Activated naive CD4-positive, alpha-beta T cell treated with anti-CD3 and anti-CD28 coated beads, Interleukin-2, amount 50 U/mL, for 24 hours (primary cell): ENCODE measurements at regions not wholly inside any gene's neighbourhood (a gene's known extent, or its start where the extent isn't known, plus 50 kb on each side); places are given as distances from the start of the nearest gene placed in this dataset.

Experiments
- H3K27ac Mint-ChIP-seq: one replicate; pipeline ENCODE4 v1.8.0; 2021; ENCODE audit warnings: mild to moderate bottlenecking, mixed read lengths
- H3K27me3 Mint-ChIP-seq: one replicate; pipeline ENCODE4 v1.8.0; 2021; ENCODE audit warnings: mixed read lengths
- H3K36me3 Mint-ChIP-seq: one replicate; pipeline ENCODE4 v1.8.0; 2021; ENCODE audit warnings: mixed read lengths
- H3K4me1 Mint-ChIP-seq: one replicate; pipeline ENCODE4 v1.8.0; 2021; ENCODE audit warnings: mixed read lengths
- H3K4me3 Mint-ChIP-seq: one replicate; pipeline ENCODE4 v1.8.0; 2021; ENCODE audit warnings: mild to moderate bottlenecking, mixed read lengths
- H3K9me3 Mint-ChIP-seq: one replicate; pipeline ENCODE4 v1.8.0; 2021; ENCODE audit warnings: mixed read lengths

DNA sequence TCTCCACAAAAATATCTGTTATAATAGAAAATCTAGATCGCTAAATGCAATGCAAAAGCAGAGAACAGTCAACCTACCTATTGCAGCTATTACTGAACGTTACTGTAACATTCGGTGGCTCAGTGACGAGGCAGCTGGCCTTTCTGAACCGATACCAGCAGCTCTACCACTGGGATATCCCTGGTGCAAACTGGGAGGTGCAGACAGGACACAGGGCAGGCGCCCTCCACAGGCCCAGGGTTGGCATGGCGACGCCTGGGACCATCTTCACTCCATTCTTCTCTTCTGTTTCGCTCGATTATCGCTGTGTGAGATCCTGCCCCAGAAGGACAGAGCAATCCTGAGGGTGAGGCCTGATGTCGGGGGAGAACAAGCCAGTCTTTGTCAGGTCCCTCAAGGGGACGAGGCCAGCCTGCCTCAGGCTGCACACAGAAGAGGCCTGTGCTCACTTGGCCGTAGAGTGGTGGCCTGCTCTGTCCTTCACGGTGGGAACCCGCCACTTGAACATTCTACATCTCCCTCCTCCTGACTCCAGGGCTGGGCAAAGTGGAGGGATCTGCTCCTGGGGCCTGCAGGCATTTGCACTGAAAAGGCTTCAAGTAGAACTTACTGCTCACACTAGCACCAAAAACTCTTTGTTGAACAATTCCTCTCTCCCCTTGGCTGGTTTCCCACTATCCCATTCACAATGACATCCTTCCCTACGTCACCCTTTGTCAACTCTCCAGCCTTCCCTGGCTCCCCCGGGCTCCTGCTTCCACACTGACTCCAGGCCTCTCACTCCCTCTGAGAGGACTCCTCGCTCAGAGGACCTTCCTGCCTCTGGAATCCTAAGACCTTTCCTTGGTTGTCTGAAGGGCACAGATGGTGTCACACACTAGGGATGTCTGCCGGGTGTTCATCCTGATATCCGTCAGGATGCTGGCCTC is 49.7 kb downstream of the CYRIA start:
- no peaks in the 10 kb centered on the region for H3K36me3 Mint-ChIP-seq
- H3K4me3 Mint-ChIP-seq = no peak overlapping the region
- no peaks in the 10 kb centered on the region for H3K27me3 Mint-ChIP-seq
- no peak overlapping the region for H3K27ac Mint-ChIP-seq
- no peaks in the 10 kb centered on the region for H3K4me1 Mint-ChIP-seq
- H3K9me3 Mint-ChIP-seq = no peaks in the 10 kb centered on the region

DNA sequence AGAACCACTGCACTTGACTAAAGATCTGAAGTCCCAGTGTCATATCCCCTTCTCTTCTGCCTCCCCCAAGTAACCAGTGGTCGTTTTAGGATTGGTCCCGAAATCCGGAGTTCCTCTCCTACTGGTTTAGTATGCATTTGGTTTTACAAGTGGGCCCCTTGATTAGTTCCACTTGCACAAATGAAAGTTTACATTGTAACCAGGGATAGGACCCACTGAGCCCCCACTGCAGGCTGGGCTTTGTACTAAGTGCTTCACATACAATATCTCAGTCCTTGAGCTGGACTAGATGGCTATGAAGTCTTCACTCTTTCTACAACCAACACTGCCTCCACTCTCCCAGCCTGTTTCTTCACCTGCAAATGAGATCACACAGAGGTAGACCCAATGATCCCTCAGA is 50.4 kb downstream of the CYRIA start:
- H3K9me3 Mint-ChIP-seq = no peaks in the 10 kb centered on the region
- H3K4me3 Mint-ChIP-seq = no peak overlapping the region
- H3K27ac Mint-ChIP-seq = no peak overlapping the region
- H3K27me3 Mint-ChIP-seq = no peaks in the 10 kb centered on the region
- H3K36me3 Mint-ChIP-seq = no peaks in the 10 kb centered on the region
- H3K4me1 Mint-ChIP-seq = no peaks in the 10 kb centered on the region

DNA sequence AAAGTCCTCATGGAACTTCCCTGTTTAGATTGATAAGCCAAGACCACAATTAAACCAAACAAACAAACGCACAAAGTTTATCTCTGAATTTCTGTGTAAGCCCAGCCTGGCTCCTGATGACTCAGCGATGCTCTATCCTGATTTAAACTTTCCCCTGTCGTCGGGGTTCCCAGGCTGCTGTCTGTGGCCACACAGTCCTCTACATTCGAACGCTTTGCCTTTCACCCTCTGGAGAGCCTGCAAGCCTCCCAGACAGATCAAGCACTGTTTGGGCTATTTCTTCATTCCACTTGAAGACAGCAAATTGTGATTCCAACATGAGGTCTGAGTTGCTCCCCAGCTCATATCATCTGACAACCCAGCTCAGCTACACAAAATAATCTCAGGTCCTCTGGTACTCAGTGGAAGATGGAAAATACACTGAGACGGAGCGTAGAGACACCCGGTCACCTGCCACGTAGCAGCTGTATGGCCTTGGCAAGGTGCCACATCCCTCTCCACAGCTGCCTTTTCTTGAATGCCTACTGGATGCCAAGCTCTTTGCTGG is 51.2 kb downstream of the CYRIA start:
- Mint-ChIP-seq H3K27me3 (no peaks in the 10 kb centered on the region), H3K9me3 (no peaks in the 10 kb centered on the region), H3K36me3 (no peaks in the 10 kb centered on the region), H3K4me1 (peaks cover 3% of the 10 kb centered on the region), H3K27ac (no peak overlapping the region), H3K4me3 (no peak overlapping the region)

DNA sequence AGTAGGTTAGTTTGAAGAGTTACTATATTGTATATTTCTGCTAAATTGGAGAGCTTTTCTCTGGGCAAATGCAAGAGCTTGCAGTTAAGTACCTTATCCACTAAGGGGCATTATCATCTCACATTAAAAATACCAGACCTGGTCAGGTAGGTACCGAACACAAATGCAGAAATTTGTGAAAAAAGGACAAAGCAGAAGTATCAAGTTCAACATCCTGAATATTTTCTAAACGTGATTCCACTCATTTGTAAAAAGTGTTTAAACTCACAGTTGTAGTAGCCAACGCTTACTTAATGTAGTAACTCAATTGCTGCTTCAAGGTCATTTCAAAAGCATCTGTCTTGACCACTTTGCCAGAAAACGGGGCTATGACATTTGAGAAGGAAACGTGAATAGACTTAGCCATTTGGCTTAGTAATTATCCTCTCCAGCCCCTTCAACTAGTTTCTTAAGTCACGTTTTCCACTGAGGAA is 52.1 kb downstream of the CYRIA start:
- Mint-ChIP-seq H3K36me3 (no peaks in the 10 kb centered on the region), H3K4me3 (no peak overlapping the region), H3K9me3 (no peaks in the 10 kb centered on the region), H3K4me1 (peaks cover 4% of the 10 kb centered on the region), H3K27ac (no peak overlapping the region), H3K27me3 (no peaks in the 10 kb centered on the region)

DNA sequence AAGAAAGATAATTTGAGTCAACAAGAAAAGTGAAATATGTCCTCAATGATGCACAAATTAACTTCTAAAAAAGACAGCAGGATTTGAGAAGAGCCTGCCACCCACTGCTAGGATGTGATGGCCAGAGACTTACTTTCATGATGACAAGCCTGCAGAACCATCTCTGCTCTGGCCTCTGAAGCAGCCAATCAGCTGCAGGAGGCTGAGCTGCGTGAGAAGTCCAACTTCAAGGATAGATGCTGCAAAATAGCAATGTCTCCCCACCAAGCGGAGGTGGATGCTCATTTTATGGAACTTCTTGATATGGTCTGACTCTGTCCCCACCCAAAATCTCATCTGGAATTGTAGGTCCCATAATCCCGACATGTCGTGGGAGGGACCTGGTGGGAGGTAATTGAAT is 53.1 kb downstream of the CYRIA start:
- Mint-ChIP-seq H3K4me3 (no peak overlapping the region), H3K4me1 (peaks cover 4% of the 10 kb centered on the region), H3K27me3 (no peaks in the 10 kb centered on the region), H3K27ac (no peak overlapping the region), H3K9me3 (no peaks in the 10 kb centered on the region), H3K36me3 (no peaks in the 10 kb centered on the region)

DNA sequence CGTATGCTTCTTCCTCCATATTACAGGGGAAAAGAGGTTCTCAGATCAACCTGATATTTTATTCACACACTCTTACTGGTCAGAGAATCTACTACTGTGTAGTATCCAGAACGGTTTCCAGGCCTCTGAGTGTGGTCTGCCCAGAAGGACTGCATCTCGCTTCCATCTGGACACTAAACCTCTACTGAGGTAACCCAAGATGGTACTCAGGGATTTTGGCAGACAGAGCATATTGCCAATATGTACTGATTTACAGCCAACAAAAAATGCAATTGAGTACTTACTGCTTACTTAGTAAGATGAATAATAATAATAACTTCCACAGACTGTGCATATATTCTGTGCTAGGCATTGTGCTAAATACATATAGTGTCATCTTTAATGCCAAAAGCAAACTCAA is 55.8 kb downstream of the CYRIA start:
- Mint-ChIP-seq H3K27ac (no peak overlapping the region), H3K4me1 (peaks cover 4% of the 10 kb centered on the region), H3K27me3 (no peaks in the 10 kb centered on the region), H3K4me3 (peak overlapping the region; percentile 87), H3K36me3 (no peaks in the 10 kb centered on the region), H3K9me3 (no peaks in the 10 kb centered on the region)

DNA sequence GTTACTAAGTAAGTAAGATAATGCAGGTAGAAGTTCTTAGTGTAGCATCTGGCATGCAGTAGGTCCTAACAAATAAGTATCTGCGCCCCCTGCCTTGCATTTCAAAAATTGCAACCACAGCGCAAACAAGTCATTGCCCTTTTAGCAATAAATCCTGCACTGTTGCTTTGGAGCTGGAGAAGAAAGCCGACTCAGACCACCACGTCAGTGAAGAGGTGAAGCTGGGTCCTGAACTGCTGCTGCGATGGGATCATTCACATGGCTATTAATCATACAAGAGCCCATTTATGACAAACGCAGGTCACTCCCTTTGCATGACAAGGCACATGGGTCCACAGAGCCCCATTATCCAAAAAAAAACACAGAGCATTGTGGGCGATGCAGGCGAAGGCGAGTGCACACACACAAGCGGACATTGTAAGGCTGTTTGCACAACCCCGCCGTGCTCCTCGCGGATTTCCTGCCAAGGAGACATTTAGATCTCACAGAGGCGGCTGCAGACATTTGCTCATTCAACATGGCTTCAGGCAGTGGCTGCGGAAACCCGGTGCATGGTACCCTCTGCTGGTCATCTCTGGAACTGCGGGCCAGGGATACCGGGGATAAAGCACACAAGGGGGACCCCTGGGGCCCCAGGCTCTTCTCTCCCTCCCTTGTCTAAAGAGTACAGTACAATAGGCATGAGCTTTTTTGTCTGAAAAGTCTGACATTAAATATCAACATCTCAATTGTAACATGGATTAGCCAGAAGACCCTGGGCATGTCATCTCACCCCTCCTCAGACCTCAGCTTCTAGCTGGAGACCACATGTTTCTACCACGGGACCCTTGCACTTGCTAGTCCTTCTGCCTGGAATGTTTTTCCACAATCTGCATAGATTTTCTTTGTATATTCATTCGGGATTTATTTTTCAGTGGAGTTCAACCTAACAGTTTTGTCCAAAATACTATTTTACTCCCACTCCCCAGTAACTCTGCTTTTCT is 56.7 kb downstream of the CYRIA start:
- no peaks in the 10 kb centered on the region for H3K9me3 Mint-ChIP-seq
- H3K36me3 Mint-ChIP-seq = no peaks in the 10 kb centered on the region
- H3K27me3 Mint-ChIP-seq = no peaks in the 10 kb centered on the region
- peaks cover 4% of the 10 kb centered on the region for H3K4me1 Mint-ChIP-seq
- H3K4me3 Mint-ChIP-seq = peak overlapping the region; percentile 87
- H3K27ac Mint-ChIP-seq = no peak overlapping the region

DNA sequence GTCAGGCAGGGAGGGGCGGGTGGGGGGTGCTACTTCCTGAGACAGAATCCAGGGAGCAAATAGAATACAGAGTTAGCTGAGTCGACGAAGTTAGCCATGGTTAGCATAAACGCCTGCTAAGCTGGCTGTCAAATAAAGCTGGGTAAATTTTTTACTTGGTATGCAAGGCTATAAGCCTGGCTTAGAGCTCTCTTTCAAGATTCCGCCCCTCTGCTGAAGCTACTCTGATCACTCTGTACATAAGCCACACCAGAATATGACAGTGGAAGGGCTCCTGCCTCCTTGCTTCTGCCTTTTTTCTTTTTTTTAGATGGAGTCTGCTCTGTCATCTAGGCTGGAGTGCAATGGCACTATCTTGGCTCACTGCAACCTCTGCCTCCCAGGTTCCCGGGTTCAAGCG is 58.3 kb downstream of the CYRIA start:
- Mint-ChIP-seq H3K4me1 (peaks cover 4% of the 10 kb centered on the region), H3K27me3 (no peaks in the 10 kb centered on the region), H3K4me3 (no peak overlapping the region), H3K36me3 (no peaks in the 10 kb centered on the region), H3K9me3 (no peaks in the 10 kb centered on the region), H3K27ac (no peak overlapping the region)

DNA sequence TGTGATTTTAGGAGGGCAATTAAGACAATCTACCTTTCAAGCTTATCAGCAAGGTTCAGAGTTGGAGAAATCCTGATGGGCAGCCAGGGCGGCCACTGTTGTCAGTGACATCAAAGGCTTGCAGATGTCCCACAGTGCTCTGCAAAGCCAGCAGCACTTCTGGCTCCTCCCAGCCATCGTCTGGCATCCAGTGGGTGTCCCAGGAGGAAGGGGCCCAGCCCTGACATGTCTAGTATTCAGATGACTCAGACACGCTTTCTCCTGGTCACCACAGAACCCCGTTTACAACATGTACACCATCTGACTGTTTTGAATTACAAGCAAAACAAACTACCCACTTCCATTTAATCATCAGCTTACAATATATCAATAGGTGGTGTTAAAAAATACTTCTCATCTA is 61.4 kb downstream of the CYRIA start:
- Mint-ChIP-seq H3K36me3 (no peaks in the 10 kb centered on the region), H3K27me3 (no peaks in the 10 kb centered on the region), H3K4me3 (no peak overlapping the region), H3K27ac (no peak overlapping the region), H3K9me3 (no peaks in the 10 kb centered on the region), H3K4me1 (peaks cover under 1% of the 10 kb centered on the region)

DNA sequence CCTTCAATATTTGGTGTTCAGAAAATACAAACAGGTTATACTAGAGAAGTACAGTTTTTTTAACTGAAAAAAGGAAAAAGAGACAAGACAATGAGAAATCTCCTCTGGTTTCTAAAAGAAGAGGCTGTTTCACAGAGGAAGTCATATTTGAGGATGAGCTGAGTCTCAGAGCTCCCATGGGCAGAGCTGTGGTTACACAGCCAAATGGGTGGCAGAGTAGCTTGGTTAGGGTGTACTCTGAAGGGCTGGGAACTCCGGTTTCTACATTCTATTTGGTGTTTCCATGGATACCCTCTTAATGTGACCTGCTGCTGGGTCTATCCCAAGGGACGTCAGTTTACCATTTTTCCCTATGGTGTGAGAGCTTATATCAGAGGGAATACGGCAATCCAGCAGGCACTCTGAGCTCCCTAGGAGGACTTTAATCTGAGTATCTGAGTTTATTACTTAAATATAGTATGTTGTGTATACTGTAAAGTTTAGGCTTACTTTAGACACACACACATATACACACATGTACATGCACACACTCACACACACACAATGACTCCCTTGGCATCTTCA is 74.2 kb downstream of the CYRIA start:
- no peak overlapping the region for H3K27ac Mint-ChIP-seq
- no peaks in the 10 kb centered on the region for H3K9me3 Mint-ChIP-seq

DNA sequence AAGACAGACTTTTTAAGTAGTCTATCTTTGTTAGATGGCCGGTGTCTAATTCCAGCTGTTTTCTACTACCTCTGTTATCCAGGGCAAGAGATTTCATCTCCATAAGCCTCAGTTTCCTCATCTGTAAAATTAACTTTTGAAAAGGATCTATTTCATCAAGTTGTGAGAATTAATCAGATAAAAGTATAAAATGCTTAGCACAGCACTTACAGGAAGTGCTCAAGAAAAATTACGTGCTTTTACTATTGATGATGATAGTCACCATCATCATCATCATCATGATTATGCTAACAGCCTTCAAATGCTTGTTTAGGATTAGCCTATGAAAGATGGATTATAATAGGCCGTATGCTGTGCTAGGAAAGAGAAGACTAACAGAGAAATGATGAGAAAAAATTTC is 76.2 kb downstream of the CYRIA start:
- no peaks in the 10 kb centered on the region for H3K9me3 Mint-ChIP-seq
- no peaks in the 10 kb centered on the region for H3K36me3 Mint-ChIP-seq
- no peak overlapping the region for H3K27ac Mint-ChIP-seq
- H3K4me3 Mint-ChIP-seq = no peak overlapping the region
- H3K4me1 Mint-ChIP-seq = no peaks in the 10 kb centered on the region
- peaks cover 2% of the 10 kb centered on the region for H3K27me3 Mint-ChIP-seq

More for the DNA sequence above, 74.2 kb downstream of the CYRIA start:
- no peaks in the 10 kb centered on the region for H3K36me3 Mint-ChIP-seq
- no peaks in the 10 kb centered on the region for H3K27me3 Mint-ChIP-seq
- H3K4me3 Mint-ChIP-seq = no peak overlapping the region
- H3K4me1 Mint-ChIP-seq = no peaks in the 10 kb centered on the region

DNA sequence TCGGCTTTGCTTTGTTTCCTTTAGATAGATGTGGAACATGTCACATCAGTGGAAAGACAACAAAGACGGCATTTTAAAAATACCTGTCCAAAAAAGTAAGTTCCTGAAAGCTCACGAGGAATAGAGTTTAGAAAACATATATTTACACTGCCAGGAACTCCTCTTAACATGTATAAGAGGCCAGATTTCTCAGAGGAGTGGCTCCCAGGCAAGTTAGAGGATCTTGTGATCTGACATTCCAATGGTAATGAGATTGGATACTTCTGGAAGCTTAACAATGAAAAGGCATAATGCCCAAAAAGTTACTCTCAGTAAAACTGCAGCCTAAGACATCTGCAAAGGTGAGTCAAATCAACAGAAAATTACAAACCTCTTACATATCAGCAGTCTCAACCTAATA is 77.1 kb downstream of the CYRIA start:
- no peaks in the 10 kb centered on the region for H3K36me3 Mint-ChIP-seq
- no peaks in the 10 kb centered on the region for H3K9me3 Mint-ChIP-seq
- peaks cover 2% of the 10 kb centered on the region for H3K27me3 Mint-ChIP-seq
- H3K4me1 Mint-ChIP-seq = no peaks in the 10 kb centered on the region
- H3K27ac Mint-ChIP-seq = no peak overlapping the region
- no peak overlapping the region for H3K4me3 Mint-ChIP-seq

DNA sequence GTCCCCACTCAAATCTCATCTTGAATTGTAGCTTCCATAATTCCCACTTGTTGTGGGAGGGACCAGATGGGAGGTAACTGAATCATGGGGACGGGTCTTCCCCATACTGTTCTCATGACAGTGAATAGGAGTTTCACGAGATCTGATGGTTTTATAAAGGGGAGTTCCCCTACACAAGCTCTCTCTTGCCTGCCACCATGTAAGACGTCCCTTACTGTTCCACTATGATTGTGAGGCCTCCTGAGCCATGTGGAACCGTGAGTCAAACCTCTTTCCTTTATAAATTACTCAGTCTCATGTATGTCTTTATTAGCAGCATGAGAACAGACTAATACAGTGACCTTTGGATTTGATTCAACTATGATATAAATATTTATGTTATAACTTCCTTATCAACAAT is 78.0 kb downstream of the CYRIA start:
- Mint-ChIP-seq H3K27me3 (peaks cover 2% of the 10 kb centered on the region), H3K9me3 (no peaks in the 10 kb centered on the region), H3K36me3 (no peaks in the 10 kb centered on the region), H3K4me3 (no peak overlapping the region), H3K4me1 (no peaks in the 10 kb centered on the region), H3K27ac (no peak overlapping the region)

DNA sequence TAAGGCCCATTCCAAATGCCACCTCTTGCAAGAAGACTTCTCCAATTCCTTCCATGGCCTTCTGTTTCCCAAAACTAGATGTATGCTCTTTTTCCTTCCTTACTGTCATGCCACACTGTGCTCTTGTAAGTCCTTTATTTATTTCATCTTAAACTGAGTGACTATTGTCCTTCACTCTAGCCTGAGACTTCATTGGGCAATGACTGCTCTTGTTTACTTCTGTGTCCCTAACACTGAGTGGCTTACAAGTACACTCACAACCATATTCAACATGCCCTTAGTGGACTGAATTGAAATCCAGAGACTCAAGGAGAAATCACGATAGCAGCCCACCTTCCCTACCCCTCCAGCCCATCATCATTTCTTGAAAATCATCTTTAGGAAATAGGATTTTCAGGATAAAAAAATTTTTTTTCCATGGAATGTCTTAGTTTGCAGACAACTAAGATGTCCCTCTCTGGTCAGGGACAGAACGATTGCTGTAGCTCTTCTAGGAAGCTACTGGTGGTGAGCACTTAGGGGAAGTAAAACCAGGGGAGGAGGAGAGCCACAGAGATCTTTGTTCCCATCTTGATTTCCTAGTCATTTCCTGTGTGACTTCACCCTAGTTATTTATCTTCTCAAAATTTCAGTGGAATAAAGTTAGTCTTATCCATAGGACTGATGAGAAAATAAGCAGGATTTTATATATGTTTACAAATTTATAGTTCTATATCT is 80.7 kb downstream of the CYRIA start:
- Mint-ChIP-seq H3K4me3 (no peak overlapping the region), H3K27ac (no peak overlapping the region), H3K27me3 (peaks cover 2% of the 10 kb centered on the region), H3K9me3 (no peaks in the 10 kb centered on the region), H3K4me1 (no peaks in the 10 kb centered on the region), H3K36me3 (no peaks in the 10 kb centered on the region)

DNA sequence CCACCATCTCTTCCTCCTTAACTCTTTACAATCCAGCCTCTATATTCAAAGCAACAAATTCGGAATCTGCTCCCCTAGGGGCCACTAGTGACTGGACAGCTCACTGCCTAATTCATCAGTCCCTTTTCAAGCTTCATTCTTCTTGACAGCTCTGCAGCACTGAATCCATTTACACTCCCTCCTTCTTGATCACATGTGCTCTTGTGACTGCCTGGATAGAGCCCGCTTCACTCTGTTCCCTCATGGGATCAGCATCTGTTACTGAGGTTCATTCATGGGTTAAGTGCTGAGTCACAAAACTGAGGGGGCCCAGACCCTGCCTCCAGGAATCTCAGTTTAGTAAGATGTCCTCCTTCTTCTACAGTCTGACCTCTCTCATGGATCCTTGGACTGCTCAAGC is 81.5 kb downstream of the CYRIA start:
- no peaks in the 10 kb centered on the region for H3K36me3 Mint-ChIP-seq

More for the DNA sequence above, 81.5 kb downstream of the CYRIA start:
- peaks cover 2% of the 10 kb centered on the region for H3K27me3 Mint-ChIP-seq
- no peaks in the 10 kb centered on the region for H3K9me3 Mint-ChIP-seq
- H3K27ac Mint-ChIP-seq = no peak overlapping the region
- H3K4me3 Mint-ChIP-seq = no peak overlapping the region
- no peaks in the 10 kb centered on the region for H3K4me1 Mint-ChIP-seq
